HT1080 (cell line): ENCODE measurements at regions not wholly inside any gene's neighbourhood (a gene's known extent, or its start where the extent isn't known, plus 50 kb on each side); places are given as distances from the start of the nearest gene placed in this dataset.
A peak's percentile ranks its signal among the peaks of the same experiment; 100 is the strongest.

ENCODE experiments used
- DNase-seq: peaks from one replicate; pipeline ENCODE4 v3.0.0-alpha.2; 2015; ENCODE audit warnings: low read depth

- DNase-seq: no peak
These were observed 181.4 kb downstream of the ENGASE start for GRCh38 chr17:79255926-79256585.

GRCh38 chr17:79255456-79255855 lies 180.8 kb downstream of the ENGASE start:
- DNase-seq: no peak

GRCh38 chr17:79255046-79255445 lies 180.4 kb downstream of the ENGASE start:
- no peak for DNase-seq

- DNase-seq: no peak
These were observed 178.3 kb downstream of the ENGASE start for GRCh38 chr17:79252886-79253285.

- no peak for DNase-seq
These were observed 177.2 kb downstream of the ENGASE start for GRCh38 chr17:79251824-79252223.

GRCh38 chr17:79249929-79250521 lies 175.4 kb downstream of the ENGASE start:
- no peak for DNase-seq

GRCh38 chr17:79248843-79249493 lies 174.3 kb downstream of the ENGASE start:
- no peak for DNase-seq

GRCh38 chr17:79246225-79247190 lies 171.9 kb downstream of the ENGASE start:
- no peak for DNase-seq

GRCh38 chr17:79244665-79245064 lies 170.0 kb downstream of the ENGASE start:
- no peak for DNase-seq

- DNase-seq: no peak
These were observed 169.4 kb downstream of the ENGASE start for GRCh38 chr17:79243996-79244395.

GRCh38 chr17:79243603-79243990 lies 169.0 kb downstream of the ENGASE start:
- no peak for DNase-seq

GRCh38 chr17:79242873-79243602 lies 168.4 kb downstream of the ENGASE start:
- no peak for DNase-seq

GRCh38 chr17:79242393-79242792 lies 167.8 kb downstream of the ENGASE start:
- no peak for DNase-seq

- no peak for DNase-seq
These were observed 167.0 kb downstream of the ENGASE start for GRCh38 chr17:79241616-79242015.

- DNase-seq: no peak
These were observed 164.6 kb downstream of the ENGASE start for GRCh38 chr17:79239205-79239604.

- DNase-seq: peak; percentile 10
These were observed 162.9 kb downstream of the ENGASE start for GRCh38 chr17:79237448-79238053.

GRCh38 chr17:79235808-79236207 lies 161.2 kb downstream of the ENGASE start:
- no peak for DNase-seq

- DNase-seq: no peak
These were observed 159.4 kb downstream of the ENGASE start for GRCh38 chr17:79233916-79234551.

GRCh38 chr17:79232957-79233356 lies 158.3 kb downstream of the ENGASE start:
- DNase-seq: no peak

GRCh38 chr17:79231766-79232287 lies 157.2 kb downstream of the ENGASE start:
- peak; percentile 83 for DNase-seq
